ENCODE measurements at regions not wholly inside any gene's neighbourhood (a gene's known extent, or its start where the extent isn't known, plus 50 kb on each side); places are given as distances from the start of the nearest gene placed in this dataset.

GRCh38 chr5:54868511-54869483 lies 116.6 kb downstream of the ESM1 start:
- TF ChIP-seq POLR2A (IDR thresholded peaks at IDR 0.05) (no peak), EP300 (IDR thresholded peaks at IDR 0.05) (no peak)

All from stomach (tissue), 4 donors.